GM18502 (cell line): ENCODE measurements at regions not wholly inside any gene's neighbourhood (a gene's known extent, or its start where the extent isn't known, plus 50 kb on each side); places are given as distances from the start of the nearest gene placed in this dataset.

Source experiments
- ATAC-seq: cut with Tn5 transposase; IDR thresholded peaks from one replicate; pipeline ENCODE4 v1.9.1; 2021; ENCODE audit warnings: mild to moderate bottlenecking; ENCODE audit not compliant: unreplicated experiment, poor library complexity

GRCh38 chrX:10076765-10077164 is 80.0 kb upstream of the CLCN4 start:
- ATAC-seq = no peak

GRCh38 chrX:10077425-10078188 is 79.2 kb upstream of the CLCN4 start:
- no peak for ATAC-seq

- ATAC-seq = no peak
Measured at GRCh38 chrX:10078266-10078665, 78.5 kb upstream of the CLCN4 start.

- ATAC-seq = no peak
Measured at GRCh38 chrX:10079231-10079630, 77.5 kb upstream of the CLCN4 start.

GRCh38 chrX:10083809-10084208 is 73.0 kb upstream of the CLCN4 start:
- no peak for ATAC-seq

GRCh38 chrX:10085223-10085622 is 71.6 kb upstream of the CLCN4 start:
- ATAC-seq = peak; percentile 52

- no peak for ATAC-seq
Measured at GRCh38 chrX:10086676-10087075, 70.1 kb upstream of the CLCN4 start.

- ATAC-seq = no peak
Measured at GRCh38 chrX:10087391-10087790, 69.4 kb upstream of the CLCN4 start.

GRCh38 chrX:10089378-10089795 is 67.4 kb upstream of the CLCN4 start:
- no peak for ATAC-seq

- no peak for ATAC-seq
Measured at GRCh38 chrX:10090319-10090718, 66.5 kb upstream of the CLCN4 start.

- no peak for ATAC-seq
Measured at GRCh38 chrX:10095246-10095645, 61.5 kb upstream of the CLCN4 start.

- ATAC-seq = no peak
Measured at GRCh38 chrX:10095698-10096432, 60.9 kb upstream of the CLCN4 start.

- peak; percentile 80 for ATAC-seq
Measured at GRCh38 chrX:10098270-10098713, 58.5 kb upstream of the CLCN4 start.

GRCh38 chrX:10099411-10099810 is 57.4 kb upstream of the CLCN4 start:
- ATAC-seq = no peak

- ATAC-seq = no peak
Measured at GRCh38 chrX:10101269-10101668, 55.5 kb upstream of the CLCN4 start.

GRCh38 chrX:10102046-10102704 is 54.6 kb upstream of the CLCN4 start:
- ATAC-seq = no peak

GRCh38 chrX:10103023-10103422 is 53.8 kb upstream of the CLCN4 start:
- ATAC-seq = no peak

- ATAC-seq = no peak
Measured at GRCh38 chrX:10104958-10105658, 51.7 kb upstream of the CLCN4 start.

GRCh38 chrX:10106806-10107205 is 50.0 kb upstream of the CLCN4 start:
- peak; percentile 59 for ATAC-seq
